ENCODE measurements at regions not wholly inside any gene's neighbourhood (a gene's known extent, or its start where the extent isn't known, plus 50 kb on each side); places are given as distances from the start of the nearest gene placed in this dataset.

DNA sequence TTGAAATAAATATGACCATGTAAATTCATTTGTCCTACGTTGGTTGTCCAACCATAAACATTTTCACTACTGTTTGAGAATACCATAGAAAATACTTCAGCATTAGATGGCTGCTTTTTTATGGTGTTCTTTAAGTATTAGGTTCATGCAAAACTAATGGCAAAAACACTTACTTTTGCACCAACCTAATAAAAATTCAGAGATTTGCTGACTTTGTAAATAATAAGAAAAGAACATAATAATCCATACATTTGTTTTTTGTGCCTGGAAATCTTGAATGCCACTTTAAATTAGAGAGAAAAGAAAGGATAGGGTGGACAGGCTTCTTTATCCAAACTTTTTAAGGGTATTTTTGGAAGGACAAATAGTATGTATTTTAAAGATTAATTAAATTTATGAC, 719.7 kb upstream of the TYRP1 start:
- no peak overlapping the region for H3K9ac ChIP-seq (ENCODE audit: low read length in 2 of 2)
- no peak overlapping the region for H3K4me3 ChIP-seq (ENCODE audit: low read length in 2 of 2)
- no peaks in the 10 kb centered on the region for H3K36me3 ChIP-seq (ENCODE audit: control insufficient read depth in 2 of 2, insufficient read depth in 2 of 2, low read length in 2 of 2)
- no peaks in the 10 kb centered on the region for H3K27me3 ChIP-seq (ENCODE audit: control insufficient read depth in 1 of 2, insufficient read depth in 2 of 2, low read length in 2 of 2)
- no peaks in the 10 kb centered on the region for H3K4me1 ChIP-seq (ENCODE audit: control insufficient read depth, insufficient read depth, low read length)
- H3K9me3 ChIP-seq (ENCODE audit: control insufficient read depth in 2 of 2, low read length in 2 of 2) = no peaks in the 10 kb centered on the region
- no peak overlapping the region for H3K27ac ChIP-seq (ENCODE audit: low read length)

GRCh38 chr9:11992866-11993265, 700.3 kb upstream of the TYRP1 start:
- Histone ChIP-seq H3K9ac (ENCODE audit: low read length in 2 of 2) (no peak overlapping the region), H3K9me3 (ENCODE audit: control insufficient read depth in 2 of 2, low read length in 2 of 2) (peaks cover 0 to 3% of the 10 kb centered on the region in 2 donors), H3K4me3 (ENCODE audit: low read length in 2 of 2) (no peak overlapping the region), H3K36me3 (ENCODE audit: control insufficient read depth in 2 of 2, insufficient read depth in 2 of 2, low read length in 2 of 2) (no peaks in the 10 kb centered on the region), H3K27me3 (ENCODE audit: control insufficient read depth in 1 of 2, insufficient read depth in 2 of 2, low read length in 2 of 2) (no peaks in the 10 kb centered on the region), H3K27ac (ENCODE audit: low read length) (no peak overlapping the region), H3K4me1 (ENCODE audit: control insufficient read depth, insufficient read depth, low read length) (no peaks in the 10 kb centered on the region)

DNA sequence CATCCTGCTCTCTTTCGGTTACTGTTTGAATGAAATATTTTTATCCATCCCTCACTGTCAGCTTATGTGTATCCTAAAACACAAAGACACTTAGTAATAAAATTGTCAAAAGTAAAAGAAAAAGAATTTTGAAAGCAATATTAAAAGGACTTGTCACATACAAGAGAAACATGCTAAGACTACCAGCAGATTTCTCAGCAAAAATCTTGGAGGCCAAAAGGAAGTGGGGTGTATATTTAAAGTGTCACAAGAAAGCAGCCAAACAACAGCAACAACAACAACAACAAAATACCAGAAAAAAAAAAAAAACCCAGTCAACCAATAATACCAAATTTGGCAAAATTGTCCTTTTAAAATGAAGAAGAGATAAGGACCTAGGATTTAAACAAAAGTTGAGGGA, 678.7 kb upstream of the TYRP1 start:
- Histone ChIP-seq H3K27ac (ENCODE audit: low read length) (no peak overlapping the region), H3K4me1 (ENCODE audit: control insufficient read depth, insufficient read depth, low read length) (no peaks in the 10 kb centered on the region), H3K36me3 (ENCODE audit: control insufficient read depth in 2 of 2, insufficient read depth in 2 of 2, low read length in 2 of 2) (no peaks in the 10 kb centered on the region), H3K4me3 (ENCODE audit: low read length in 2 of 2) (no peak overlapping the region), H3K9ac (ENCODE audit: low read length in 2 of 2) (no peak overlapping the region), H3K27me3 (ENCODE audit: control insufficient read depth in 1 of 2, insufficient read depth in 2 of 2, low read length in 2 of 2) (no peaks in the 10 kb centered on the region), H3K9me3 (ENCODE audit: control insufficient read depth in 2 of 2, low read length in 2 of 2) (no peaks in the 10 kb centered on the region)

GRCh38 chr9:12054235-12054634, 639.0 kb upstream of the TYRP1 start:
- H3K9me3 ChIP-seq (ENCODE audit: control insufficient read depth in 2 of 2, low read length in 2 of 2) = peaks cover 5 to 9% of the 10 kb centered on the region in 2 donors
- no peaks in the 10 kb centered on the region for H3K27me3 ChIP-seq (ENCODE audit: control insufficient read depth in 1 of 2, insufficient read depth in 2 of 2, low read length in 2 of 2)
- H3K36me3 ChIP-seq (ENCODE audit: control insufficient read depth in 2 of 2, insufficient read depth in 2 of 2, low read length in 2 of 2) = no peaks in the 10 kb centered on the region
- no peak overlapping the region for H3K27ac ChIP-seq (ENCODE audit: low read length)
- no peaks in the 10 kb centered on the region for H3K4me1 ChIP-seq (ENCODE audit: control insufficient read depth, insufficient read depth, low read length)
- H3K4me3 ChIP-seq (ENCODE audit: low read length in 2 of 2) = no peak overlapping the region
- H3K9ac ChIP-seq (ENCODE audit: low read length in 2 of 2) = no peak overlapping the region

GRCh38 chr9:12056874-12057273, 636.3 kb upstream of the TYRP1 start:
- H3K9me3 ChIP-seq (ENCODE audit: control insufficient read depth in 2 of 2, low read length in 2 of 2) = peaks cover 5 to 9% of the 10 kb centered on the region in 2 donors
- no peak overlapping the region for H3K9ac ChIP-seq (ENCODE audit: low read length in 2 of 2)
- no peak overlapping the region for H3K4me3 ChIP-seq (ENCODE audit: low read length in 2 of 2)
- no peaks in the 10 kb centered on the region for H3K36me3 ChIP-seq (ENCODE audit: control insufficient read depth in 2 of 2, insufficient read depth in 2 of 2, low read length in 2 of 2)
- no peak overlapping the region for H3K27ac ChIP-seq (ENCODE audit: low read length)
- H3K27me3 ChIP-seq (ENCODE audit: control insufficient read depth in 1 of 2, insufficient read depth in 2 of 2, low read length in 2 of 2) = no peaks in the 10 kb centered on the region
- no peaks in the 10 kb centered on the region for H3K4me1 ChIP-seq (ENCODE audit: control insufficient read depth, insufficient read depth, low read length)

- Histone ChIP-seq H3K9ac (ENCODE audit: low read length in 2 of 2) (no peak overlapping the region), H3K4me1 (ENCODE audit: control insufficient read depth, insufficient read depth, low read length) (no peaks in the 10 kb centered on the region), H3K36me3 (ENCODE audit: control insufficient read depth in 2 of 2, insufficient read depth in 2 of 2, low read length in 2 of 2) (no peaks in the 10 kb centered on the region), H3K27me3 (ENCODE audit: control insufficient read depth in 1 of 2, insufficient read depth in 2 of 2, low read length in 2 of 2) (no peaks in the 10 kb centered on the region), H3K27ac (ENCODE audit: low read length) (no peak overlapping the region), H3K9me3 (ENCODE audit: control insufficient read depth in 2 of 2, low read length in 2 of 2) (peaks cover 0 to 3% of the 10 kb centered on the region in 2 donors), H3K4me3 (ENCODE audit: low read length in 2 of 2) (no peak overlapping the region)
Measured at GRCh38 chr9:12060067-12060466, 633.1 kb upstream of the TYRP1 start.

DNA sequence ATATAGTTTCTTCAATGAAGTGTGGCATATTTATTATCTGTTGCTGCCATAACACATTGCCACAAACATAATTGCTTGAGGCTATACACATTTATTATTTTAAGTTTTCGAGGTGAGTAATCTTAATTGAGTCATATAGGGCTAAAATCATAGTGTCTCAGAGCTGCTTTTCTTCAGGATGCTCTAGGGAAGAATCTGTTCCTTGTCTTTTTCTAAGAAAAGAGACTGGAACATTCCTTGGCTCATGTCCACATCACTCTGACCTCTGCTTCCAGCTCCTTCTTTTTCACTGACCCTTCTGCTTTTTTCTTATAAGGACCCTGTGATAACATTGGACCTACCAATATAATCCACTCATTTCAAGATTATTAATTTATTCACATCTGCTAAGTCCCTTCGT, 632.4 kb upstream of the TYRP1 start:
- Histone ChIP-seq H3K27me3 (ENCODE audit: control insufficient read depth in 1 of 2, insufficient read depth in 2 of 2, low read length in 2 of 2) (no peaks in the 10 kb centered on the region), H3K9ac (ENCODE audit: low read length in 2 of 2) (no peak overlapping the region), H3K9me3 (ENCODE audit: control insufficient read depth in 2 of 2, low read length in 2 of 2) (no peaks in the 10 kb centered on the region), H3K36me3 (ENCODE audit: control insufficient read depth in 2 of 2, insufficient read depth in 2 of 2, low read length in 2 of 2) (no peaks in the 10 kb centered on the region), H3K4me1 (ENCODE audit: control insufficient read depth, insufficient read depth, low read length) (no peaks in the 10 kb centered on the region), H3K27ac (ENCODE audit: low read length) (no peak overlapping the region), H3K4me3 (ENCODE audit: low read length in 2 of 2) (no peak overlapping the region)

- Histone ChIP-seq H3K27me3 (ENCODE audit: control insufficient read depth in 1 of 2, insufficient read depth in 2 of 2, low read length in 2 of 2) (no peaks in the 10 kb centered on the region), H3K4me1 (ENCODE audit: control insufficient read depth, insufficient read depth, low read length) (no peaks in the 10 kb centered on the region), H3K27ac (ENCODE audit: low read length) (no peak overlapping the region), H3K9me3 (ENCODE audit: control insufficient read depth in 2 of 2, low read length in 2 of 2) (no peaks in the 10 kb centered on the region), H3K9ac (ENCODE audit: low read length in 2 of 2) (no peak overlapping the region), H3K36me3 (ENCODE audit: control insufficient read depth in 2 of 2, insufficient read depth in 2 of 2, low read length in 2 of 2) (no peaks in the 10 kb centered on the region), H3K4me3 (ENCODE audit: low read length in 2 of 2) (no peak overlapping the region)
Measured at GRCh38 chr9:12065050-12065449, 628.1 kb upstream of the TYRP1 start.

GRCh38 chr9:12065686-12066085, 627.5 kb upstream of the TYRP1 start:
- Histone ChIP-seq H3K9me3 (ENCODE audit: control insufficient read depth in 2 of 2, low read length in 2 of 2) (no peaks in the 10 kb centered on the region), H3K27me3 (ENCODE audit: control insufficient read depth in 1 of 2, insufficient read depth in 2 of 2, low read length in 2 of 2) (no peaks in the 10 kb centered on the region), H3K9ac (ENCODE audit: low read length in 2 of 2) (no peak overlapping the region), H3K27ac (ENCODE audit: low read length) (no peak overlapping the region), H3K36me3 (ENCODE audit: control insufficient read depth in 2 of 2, insufficient read depth in 2 of 2, low read length in 2 of 2) (no peaks in the 10 kb centered on the region), H3K4me1 (ENCODE audit: control insufficient read depth, insufficient read depth, low read length) (no peaks in the 10 kb centered on the region), H3K4me3 (ENCODE audit: low read length in 2 of 2) (no peak overlapping the region)

GRCh38 chr9:12066455-12067035, 626.6 kb upstream of the TYRP1 start:
- no peaks in the 10 kb centered on the region for H3K36me3 ChIP-seq (ENCODE audit: control insufficient read depth in 2 of 2, insufficient read depth in 2 of 2, low read length in 2 of 2)
- H3K9me3 ChIP-seq (ENCODE audit: control insufficient read depth in 2 of 2, low read length in 2 of 2) = no peaks in the 10 kb centered on the region
- H3K27me3 ChIP-seq (ENCODE audit: control insufficient read depth in 1 of 2, insufficient read depth in 2 of 2, low read length in 2 of 2) = no peaks in the 10 kb centered on the region

DNA sequence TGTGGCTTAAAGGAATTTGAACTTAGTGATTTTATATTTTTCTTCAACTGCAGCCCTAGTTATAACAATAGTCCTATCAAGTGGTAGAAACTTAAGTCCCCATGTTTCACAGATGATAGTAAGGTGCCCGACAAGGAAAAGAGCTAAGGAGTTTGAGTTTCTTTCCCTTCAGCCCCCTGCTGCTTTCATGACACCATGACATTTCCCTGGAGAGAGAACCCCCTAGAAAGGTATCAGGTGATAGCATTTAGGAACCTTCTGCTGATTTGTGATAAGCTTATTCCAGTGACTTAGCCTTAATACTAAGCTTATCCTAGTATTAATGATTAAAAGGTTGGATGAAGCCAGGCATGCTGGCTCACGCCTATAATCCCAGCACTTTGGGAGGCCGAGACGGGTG, 623.8 kb upstream of the TYRP1 start:
- H3K4me3 ChIP-seq (ENCODE audit: low read length in 2 of 2) = no peak overlapping the region
- no peak overlapping the region for H3K27ac ChIP-seq (ENCODE audit: low read length)
- no peaks in the 10 kb centered on the region for H3K9me3 ChIP-seq (ENCODE audit: control insufficient read depth in 2 of 2, low read length in 2 of 2)
- H3K27me3 ChIP-seq (ENCODE audit: control insufficient read depth in 1 of 2, insufficient read depth in 2 of 2, low read length in 2 of 2) = no peaks in the 10 kb centered on the region
- H3K9ac ChIP-seq (ENCODE audit: low read length in 2 of 2) = no peak overlapping the region
- no peaks in the 10 kb centered on the region for H3K36me3 ChIP-seq (ENCODE audit: control insufficient read depth in 2 of 2, insufficient read depth in 2 of 2, low read length in 2 of 2)
- H3K4me1 ChIP-seq (ENCODE audit: control insufficient read depth, insufficient read depth, low read length) = no peaks in the 10 kb centered on the region

More at GRCh38 chr9:12066455-12067035, 626.6 kb upstream of the TYRP1 start:
- H3K27ac ChIP-seq (ENCODE audit: low read length) = no peak overlapping the region
- no peak overlapping the region for H3K4me3 ChIP-seq (ENCODE audit: low read length in 2 of 2)
- no peaks in the 10 kb centered on the region for H3K4me1 ChIP-seq (ENCODE audit: control insufficient read depth, insufficient read depth, low read length)
- H3K9ac ChIP-seq (ENCODE audit: low read length in 2 of 2) = no peak overlapping the region

All from stomach smooth muscle (tissue), 2 donors.